ENCODE measurements at regions not wholly inside any gene's neighbourhood (a gene's known extent, or its start where the extent isn't known, plus 50 kb on each side); places are given as distances from the start of the nearest gene placed in this dataset.

DNA sequence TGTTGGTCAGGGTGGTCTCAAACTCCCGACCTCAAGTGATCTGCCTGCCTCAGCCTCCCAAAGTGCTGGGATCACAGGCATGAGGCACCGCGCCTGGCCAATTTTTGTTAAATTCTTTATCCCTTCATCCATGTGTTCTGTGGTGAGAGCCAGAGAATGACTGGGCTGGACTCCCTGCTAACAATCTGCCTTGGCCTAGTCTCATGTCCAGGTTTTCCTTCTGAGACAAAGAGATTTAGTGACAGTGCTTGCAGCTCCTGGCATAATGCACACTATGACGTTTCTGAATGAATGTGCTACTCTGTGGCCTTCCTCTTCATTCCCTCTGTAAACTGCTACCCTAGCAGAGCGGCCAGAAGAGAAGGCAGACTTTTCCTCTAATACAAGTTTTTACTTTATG is 79.3 kb downstream of the FOXD1 start:
- no peak for DNase-seq
- Mint-ChIP-seq H3K27me3 (peaks cover 15% of the 10 kb centered on the region), H3K9me3 (no peaks in the 10 kb centered on the region), H3K27ac (no peak overlapping the region), H3K4me1 (no peaks in the 10 kb centered on the region), H3K4me3 (no peak overlapping the region), H3K36me3 (ENCODE audit: low read depth) (no peaks in the 10 kb centered on the region)
- POLR2A ChIA-PET: no interaction called here
- TF ChIP-seq, protein P1, sequence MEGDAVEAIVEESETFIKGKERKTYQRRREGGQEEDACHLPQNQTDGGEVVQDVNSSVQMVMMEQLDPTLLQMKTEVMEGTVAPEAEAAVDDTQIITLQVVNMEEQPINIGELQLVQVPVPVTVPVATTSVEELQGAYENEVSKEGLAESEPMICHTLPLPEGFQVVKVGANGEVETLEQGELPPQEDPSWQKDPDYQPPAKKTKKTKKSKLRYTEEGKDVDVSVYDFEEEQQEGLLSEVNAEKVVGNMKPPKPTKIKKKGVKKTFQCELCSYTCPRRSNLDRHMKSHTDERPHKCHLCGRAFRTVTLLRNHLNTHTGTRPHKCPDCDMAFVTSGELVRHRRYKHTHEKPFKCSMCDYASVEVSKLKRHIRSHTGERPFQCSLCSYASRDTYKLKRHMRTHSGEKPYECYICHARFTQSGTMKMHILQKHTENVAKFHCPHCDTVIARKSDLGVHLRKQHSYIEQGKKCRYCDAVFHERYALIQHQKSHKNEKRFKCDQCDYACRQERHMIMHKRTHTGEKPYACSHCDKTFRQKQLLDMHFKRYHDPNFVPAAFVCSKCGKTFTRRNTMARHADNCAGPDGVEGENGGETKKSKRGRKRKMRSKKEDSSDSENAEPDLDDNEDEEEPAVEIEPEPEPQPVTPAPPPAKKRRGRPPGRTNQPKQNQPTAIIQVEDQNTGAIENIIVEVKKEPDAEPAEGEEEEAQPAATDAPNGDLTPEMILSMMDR (IDR thresholded peaks at IDR 0.05): no peak
- ATAC-seq (ENCODE audit: low read depth): no peak
- intact Hi-C loops (cut with micrococcal nuclease): no loop called here
- CTCF ChIA-PET: no interaction called here

DNA sequence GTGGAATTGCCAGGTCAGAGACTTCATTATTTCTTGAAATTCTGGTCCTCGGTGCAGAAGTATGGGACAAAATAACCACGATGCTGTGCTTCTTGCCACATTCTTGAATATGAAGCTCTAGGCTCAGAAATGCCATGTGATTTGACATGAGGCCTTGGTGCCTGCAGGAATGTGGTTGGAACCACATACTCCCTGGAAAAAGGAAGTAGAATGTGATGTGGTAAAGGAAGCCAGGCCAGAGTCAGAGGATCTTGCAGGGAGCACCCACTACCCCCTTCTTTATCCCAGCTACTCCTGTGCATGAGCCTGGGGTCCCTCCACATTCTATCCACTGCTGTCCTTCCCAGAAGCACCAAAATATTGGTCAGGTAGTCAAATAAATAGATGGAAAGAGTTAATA is 80.9 kb downstream of the FOXD1 start:
- peaks cover 10% of the 10 kb centered on the region for H3K27me3 Mint-ChIP-seq
- TF ChIP-seq, protein P1 (IDR thresholded peaks at IDR 0.05): no peak
- no peaks in the 10 kb centered on the region for H3K9me3 Mint-ChIP-seq
- DNase-seq: no peak
- H3K4me1 Mint-ChIP-seq: no peaks in the 10 kb centered on the region
- H3K4me3 Mint-ChIP-seq: no peak overlapping the region
- no peak for ATAC-seq (ENCODE audit: low read depth)
- POLR2A ChIA-PET: no interaction called here
- intact Hi-C loops (cut with micrococcal nuclease): no loop called here
- no peak overlapping the region for H3K27ac Mint-ChIP-seq
- CTCF ChIA-PET: no interaction called here
- no peaks in the 10 kb centered on the region for H3K36me3 Mint-ChIP-seq (ENCODE audit: low read depth)

DNA sequence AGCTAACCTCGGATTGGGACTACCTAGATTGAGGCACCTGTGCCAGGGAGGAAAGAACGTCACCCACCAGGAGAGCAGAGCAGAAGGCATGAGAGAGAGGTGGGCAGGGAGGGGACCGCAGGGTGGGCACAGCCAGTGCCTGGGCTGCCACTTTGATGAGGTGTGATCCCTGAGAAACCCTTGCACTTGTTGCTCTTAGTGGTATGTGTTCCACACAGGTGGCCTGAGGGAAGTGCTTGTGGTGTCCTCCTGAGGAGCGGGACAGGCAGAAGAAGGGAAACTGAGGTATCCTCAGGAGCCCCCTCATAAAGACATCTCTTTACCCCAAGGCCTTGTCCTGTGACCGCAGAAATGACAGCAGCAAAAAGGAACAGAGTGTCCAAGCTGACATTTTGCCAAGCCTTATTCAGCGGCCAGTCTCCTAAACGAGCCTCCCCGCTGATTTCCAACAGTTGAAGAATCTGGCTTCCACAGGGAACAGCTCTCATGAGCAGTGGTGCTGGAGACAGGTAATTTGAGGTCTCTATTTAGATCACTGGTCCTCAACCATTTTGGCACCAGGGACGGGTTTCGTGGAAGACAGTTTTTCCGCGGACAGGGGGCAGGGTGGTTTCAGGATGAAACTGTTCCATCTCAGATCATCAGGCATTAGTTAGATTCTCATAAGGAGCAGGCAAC is 82.4 kb downstream of the FOXD1 start:
- Mint-ChIP-seq H3K9me3 (no peaks in the 10 kb centered on the region), H3K36me3 (ENCODE audit: low read depth) (no peaks in the 10 kb centered on the region), H3K27me3 (peaks cover 11% of the 10 kb centered on the region), H3K4me3 (no peak overlapping the region), H3K4me1 (no peaks in the 10 kb centered on the region), H3K27ac (no peak overlapping the region)
- DNase-seq (no peak), ATAC-seq (ENCODE audit: low read depth) (no peak)
- TF ChIP-seq, protein P1 (IDR thresholded peaks at IDR 0.05): no peak
- intact Hi-C loops (cut with micrococcal nuclease): no loop called here
- ChIA-PET CTCF (no interaction called here), POLR2A (interaction anchor here (0.5 kb wide), 1 partner anchor 11 kb away, joined by 3 read pairs; no protein-coding TSS in a partner anchor)

DNA sequence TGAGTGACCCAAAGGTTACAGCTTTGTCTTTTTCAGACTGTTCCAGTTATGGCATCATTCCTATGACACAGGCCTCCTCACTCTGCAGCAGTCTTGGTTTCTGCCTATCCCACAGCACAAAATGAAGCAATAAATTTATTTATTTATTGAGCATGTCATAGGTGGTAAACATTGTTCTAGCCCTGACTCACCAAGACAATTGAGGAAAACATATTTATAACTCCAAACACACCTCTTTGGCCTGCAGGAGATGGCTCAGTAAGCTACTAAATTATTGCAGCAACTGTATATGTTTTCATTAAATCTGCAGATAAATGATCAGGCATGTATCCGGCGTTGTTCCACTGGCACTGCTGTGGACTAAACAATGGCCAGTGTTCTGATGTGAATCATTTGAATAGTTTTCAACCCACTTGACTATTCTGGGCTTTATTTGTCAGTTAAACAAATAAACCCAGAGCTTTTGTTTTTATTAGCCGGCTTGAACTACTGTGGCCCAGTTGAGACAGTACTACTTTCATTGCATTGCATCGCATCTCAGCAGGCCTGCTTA is 83.2 kb downstream of the FOXD1 start:
- no peak for ATAC-seq (ENCODE audit: low read depth)
- Mint-ChIP-seq H3K27ac (no peak overlapping the region), H3K4me1 (no peaks in the 10 kb centered on the region), H3K27me3 (peaks cover 11% of the 10 kb centered on the region), H3K9me3 (no peaks in the 10 kb centered on the region), H3K4me3 (no peak overlapping the region), H3K36me3 (ENCODE audit: low read depth) (no peaks in the 10 kb centered on the region)
- POLR2A ChIA-PET: no interaction called here
- intact Hi-C loops (cut with micrococcal nuclease): no loop called here
- DNase-seq: no peak
- CTCF ChIA-PET: no interaction called here
- TF ChIP-seq, protein P1 (IDR thresholded peaks at IDR 0.05): no peak

DNA sequence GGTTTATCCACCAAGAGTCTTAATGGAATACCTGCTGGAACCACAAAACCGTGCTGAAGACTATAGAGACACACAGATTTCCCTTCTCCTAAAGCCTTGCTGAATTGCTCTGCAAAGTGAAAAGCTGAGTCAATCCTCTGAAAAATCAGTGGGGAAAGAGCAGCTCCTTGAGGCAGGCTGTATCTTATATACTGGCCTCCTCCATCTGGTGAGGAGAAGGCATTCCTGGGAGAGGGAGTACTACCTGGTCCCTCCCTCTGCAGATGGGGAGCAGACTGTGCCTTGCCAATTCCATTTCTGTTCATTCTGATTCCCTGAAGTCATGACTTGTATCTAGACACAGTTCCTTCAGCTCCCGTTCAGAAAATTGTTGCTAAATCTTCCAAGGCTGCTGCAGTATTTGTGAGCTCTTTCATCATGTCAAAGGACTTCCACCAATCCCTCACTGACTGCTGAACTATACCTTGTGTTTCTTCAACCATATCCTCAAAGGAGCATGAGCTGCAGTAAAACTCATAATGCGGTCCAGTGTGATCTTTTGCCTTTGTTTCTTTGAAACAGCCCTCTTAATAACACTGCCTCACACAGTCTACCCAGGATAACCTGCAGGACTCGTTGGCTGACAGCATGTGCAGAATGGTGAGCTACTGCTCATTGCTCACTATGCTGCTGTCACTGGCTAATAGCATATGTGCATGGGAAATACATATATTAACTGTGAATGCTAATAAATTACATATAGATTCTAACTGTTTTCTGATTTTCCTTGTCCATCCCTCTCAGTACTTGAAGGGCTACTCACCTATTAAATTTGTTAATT is 84.5 kb downstream of the FOXD1 start:
- CTCF ChIA-PET: no interaction called here
- DNase-seq: no peak

More for the DNA sequence above, 84.5 kb downstream of the FOXD1 start:
- Mint-ChIP-seq H3K9me3 (no peaks in the 10 kb centered on the region), H3K36me3 (ENCODE audit: low read depth) (no peaks in the 10 kb centered on the region), H3K4me1 (no peaks in the 10 kb centered on the region), H3K27me3 (peaks cover 8% of the 10 kb centered on the region), H3K27ac (no peak overlapping the region), H3K4me3 (no peak overlapping the region)
- POLR2A ChIA-PET: no interaction called here
- TF ChIP-seq, protein P1 (IDR thresholded peaks at IDR 0.05): no peak
- ATAC-seq (ENCODE audit: low read depth): no peak
- intact Hi-C loops (cut with micrococcal nuclease): no loop called here

All from activated B cell treated with CpG ODN at 0.5 μM for 24 hours (primary cell).